IgD-negative memory B cell (primary cell): ENCODE measurements at regions not wholly inside any gene's neighbourhood (a gene's known extent, or its start where the extent isn't known, plus 50 kb on each side); places are given as distances from the start of the nearest gene placed in this dataset.
A peak's percentile ranks its signal among the peaks of the same experiment; 100 is the strongest.
"Not testable (repeated sequence)": the region's sequence is repeated elsewhere in the genome, so short reads cannot be mapped to it uniquely, and the experiment has no call there.

Experiments used
- H3K27ac Mint-ChIP-seq, 3 donors: one replicate each; pipeline ENCODE4 v1.8.0; 2020 to 2022; ENCODE audit warnings: mild to moderate bottlenecking in 3 of 3, mixed read lengths in 3 of 3, moderate library complexity in 1 of 3
- H3K27me3 Mint-ChIP-seq: one replicate; pipeline ENCODE4 v1.8.0; 2021; ENCODE audit warnings: mixed read lengths
- H3K36me3 Mint-ChIP-seq: one replicate; pipeline ENCODE4 v1.8.0; 2020; ENCODE audit warnings: mild to moderate bottlenecking, mixed read lengths
- H3K4me1 Mint-ChIP-seq, 3 donors: one replicate each; pipeline ENCODE4 v1.8.0; 2020 to 2022; ENCODE audit warnings: mixed read lengths in 3 of 3, mild to moderate bottlenecking in 1 of 3
- H3K4me3 Mint-ChIP-seq, 4 donors: one replicate each; pipeline ENCODE4 v1.8.0; 2020 to 2022; ENCODE audit warnings: mild to moderate bottlenecking in 4 of 4, mixed read lengths in 4 of 4, moderate library complexity in 3 of 4
- H3K9me3 Mint-ChIP-seq, 3 donors: one replicate each; pipeline ENCODE4 v1.8.0; 2020 to 2021; ENCODE audit warnings: mixed read lengths in 3 of 3, mild to moderate bottlenecking in 1 of 3

- H3K4me1 Mint-ChIP-seq, H3K4me3 Mint-ChIP-seq, H3K9me3 Mint-ChIP-seq, H3K27ac Mint-ChIP-seq, H3K36me3 Mint-ChIP-seq: not testable (repeated sequence)
- peaks cover 11% of the 10 kb centered on the region for H3K27me3 Mint-ChIP-seq
These were observed 84.6 kb upstream of the HDDC2 start for GRCh38 chr6:125386337-125386736.

GRCh38 chr6:125392682-125393081 lies 90.9 kb upstream of the HDDC2 start:
- H3K4me3 Mint-ChIP-seq, result no peak overlapping the region
- H3K9me3 Mint-ChIP-seq, result peaks cover 0 to 4% (median 2%) of the 10 kb centered on the region in 3 donors
- no peak overlapping the region for H3K27ac Mint-ChIP-seq
- H3K4me1 Mint-ChIP-seq, result peaks cover 3 to 7% (median 6%) of the 10 kb centered on the region in 3 donors
- peaks cover 2% of the 10 kb centered on the region for H3K36me3 Mint-ChIP-seq
- peaks cover 14% of the 10 kb centered on the region for H3K27me3 Mint-ChIP-seq

GRCh38 chr6:125393449-125393858 lies 91.7 kb upstream of the HDDC2 start:
- peaks cover 2% of the 10 kb centered on the region for H3K36me3 Mint-ChIP-seq
- peaks cover 0 to 4% (median 4%) of the 10 kb centered on the region in 3 donors for H3K9me3 Mint-ChIP-seq
- peaks cover 18% of the 10 kb centered on the region for H3K27me3 Mint-ChIP-seq
- peaks cover 3 to 7% (median 6%) of the 10 kb centered on the region in 3 donors for H3K4me1 Mint-ChIP-seq
- no peak overlapping the region for H3K4me3 Mint-ChIP-seq
- peak overlapping the region in 1 of 3 donors; percentile 28 for H3K27ac Mint-ChIP-seq

GRCh38 chr6:125406741-125407140 lies 105.0 kb upstream of the HDDC2 start:
- H3K9me3 Mint-ChIP-seq, result peaks cover 0 to 9% (median 3%) of the 10 kb centered on the region in 3 donors
- H3K36me3 Mint-ChIP-seq, result peaks cover 1% of the 10 kb centered on the region
- no peaks in the 10 kb centered on the region for H3K4me1 Mint-ChIP-seq
- peaks cover 2% of the 10 kb centered on the region for H3K27me3 Mint-ChIP-seq
- no peak overlapping the region for H3K27ac Mint-ChIP-seq
- no peak overlapping the region for H3K4me3 Mint-ChIP-seq

- H3K4me1 Mint-ChIP-seq, result peaks cover 0 to 1% (median 0%) of the 10 kb centered on the region in 3 donors
- no peak overlapping the region for H3K4me3 Mint-ChIP-seq
- H3K27ac Mint-ChIP-seq, result no peak overlapping the region
- H3K36me3 Mint-ChIP-seq, result peaks cover 2% of the 10 kb centered on the region
- peaks cover 1% of the 10 kb centered on the region for H3K27me3 Mint-ChIP-seq
- peaks cover 2 to 10% (median 2%) of the 10 kb centered on the region in 3 donors for H3K9me3 Mint-ChIP-seq
These were observed 112.7 kb upstream of the HDDC2 start for GRCh38 chr6:125414507-125414906.

GRCh38 chr6:125415913-125416312 lies 114.1 kb upstream of the HDDC2 start:
- no peaks in the 10 kb centered on the region for H3K27me3 Mint-ChIP-seq
- H3K27ac Mint-ChIP-seq, result no peak overlapping the region
- peaks cover 1 to 10% (median 2%) of the 10 kb centered on the region in 3 donors for H3K9me3 Mint-ChIP-seq
- no peak overlapping the region for H3K4me3 Mint-ChIP-seq
- H3K36me3 Mint-ChIP-seq, result peaks cover 2% of the 10 kb centered on the region
- H3K4me1 Mint-ChIP-seq, result peaks cover 0 to 1% (median 0%) of the 10 kb centered on the region in 3 donors

GRCh38 chr6:125421836-125422235 lies 120.1 kb upstream of the HDDC2 start:
- peaks cover 2% of the 10 kb centered on the region for H3K27me3 Mint-ChIP-seq
- peaks cover 0 to 2% (median 0%) of the 10 kb centered on the region in 3 donors for H3K9me3 Mint-ChIP-seq
- H3K4me3 Mint-ChIP-seq, result no peak overlapping the region
- no peaks in the 10 kb centered on the region for H3K4me1 Mint-ChIP-seq
- H3K27ac Mint-ChIP-seq, result no peak overlapping the region
- H3K36me3 Mint-ChIP-seq, result no peaks in the 10 kb centered on the region

- Mint-ChIP-seq H3K4me1 (no peaks in the 10 kb centered on the region), H3K27ac (no peak overlapping the region), H3K4me3 (no peak overlapping the region), H3K27me3 (peaks cover 2% of the 10 kb centered on the region), H3K36me3 (no peaks in the 10 kb centered on the region), H3K9me3 (no peaks in the 10 kb centered on the region)
These were observed 121.3 kb upstream of the HDDC2 start for GRCh38 chr6:125423047-125423446.

GRCh38 chr6:125431971-125432370 lies 130.2 kb upstream of the HDDC2 start:
- H3K27me3 Mint-ChIP-seq, result peaks cover 8% of the 10 kb centered on the region
- no peak overlapping the region for H3K4me3 Mint-ChIP-seq
- no peaks in the 10 kb centered on the region for H3K4me1 Mint-ChIP-seq
- peaks cover 0 to 4% (median 0%) of the 10 kb centered on the region in 3 donors for H3K9me3 Mint-ChIP-seq
- H3K27ac Mint-ChIP-seq, result no peak overlapping the region
- H3K36me3 Mint-ChIP-seq, result no peaks in the 10 kb centered on the region

GRCh38 chr6:125432963-125433362 lies 131.2 kb upstream of the HDDC2 start:
- Mint-ChIP-seq H3K9me3 (peaks cover 0 to 4% (median 0%) of the 10 kb centered on the region in 3 donors), H3K27ac (no peak overlapping the region), H3K4me1 (no peaks in the 10 kb centered on the region), H3K4me3 (no peak overlapping the region), H3K27me3 (peaks cover 8% of the 10 kb centered on the region), H3K36me3 (no peaks in the 10 kb centered on the region)

GRCh38 chr6:125434760-125435159 lies 133.0 kb upstream of the HDDC2 start:
- Mint-ChIP-seq H3K9me3 (no peaks in the 10 kb centered on the region), H3K27me3 (peaks cover 3% of the 10 kb centered on the region), H3K4me1 (no peaks in the 10 kb centered on the region), H3K36me3 (no peaks in the 10 kb centered on the region), H3K4me3 (no peak overlapping the region), H3K27ac (no peak overlapping the region)

GRCh38 chr6:125439512-125439911 lies 137.7 kb upstream of the HDDC2 start:
- no peak overlapping the region for H3K27ac Mint-ChIP-seq
- no peaks in the 10 kb centered on the region for H3K9me3 Mint-ChIP-seq
- H3K4me1 Mint-ChIP-seq, result no peaks in the 10 kb centered on the region
- H3K27me3 Mint-ChIP-seq, result no peaks in the 10 kb centered on the region
- H3K36me3 Mint-ChIP-seq, result no peaks in the 10 kb centered on the region
- no peak overlapping the region for H3K4me3 Mint-ChIP-seq

- Mint-ChIP-seq H3K4me1 (no peaks in the 10 kb centered on the region), H3K27me3 (peaks cover 2% of the 10 kb centered on the region), H3K27ac (no peak overlapping the region), H3K9me3 (peaks cover 0 to under 1% (median 0%) of the 10 kb centered on the region in 3 donors), H3K4me3 (no peak overlapping the region), H3K36me3 (no peaks in the 10 kb centered on the region)
These were observed 142.5 kb upstream of the HDDC2 start for GRCh38 chr6:125444006-125444923.

- Mint-ChIP-seq H3K27me3 (peaks cover 2% of the 10 kb centered on the region), H3K4me1 (no peaks in the 10 kb centered on the region), H3K9me3 (peaks cover 0 to 6% (median 0%) of the 10 kb centered on the region in 3 donors), H3K36me3 (no peaks in the 10 kb centered on the region), H3K27ac (no peak overlapping the region), H3K4me3 (no peak overlapping the region)
These were observed 143.3 kb upstream of the HDDC2 start for GRCh38 chr6:125445054-125445453.

GRCh38 chr6:125446011-125446410 lies 144.2 kb upstream of the HDDC2 start:
- no peaks in the 10 kb centered on the region for H3K4me1 Mint-ChIP-seq
- H3K27ac Mint-ChIP-seq, result no peak overlapping the region
- H3K36me3 Mint-ChIP-seq, result no peaks in the 10 kb centered on the region
- peaks cover 2% of the 10 kb centered on the region for H3K27me3 Mint-ChIP-seq
- peaks cover 0 to 6% (median 0%) of the 10 kb centered on the region in 3 donors for H3K9me3 Mint-ChIP-seq
- H3K4me3 Mint-ChIP-seq, result no peak overlapping the region

- peaks cover 0 to 10% (median 4%) of the 10 kb centered on the region in 3 donors for H3K9me3 Mint-ChIP-seq
- H3K27ac Mint-ChIP-seq, result peak overlapping the region in 1 of 3 donors; percentile 70
- H3K4me3 Mint-ChIP-seq, result no peak overlapping the region
- H3K27me3 Mint-ChIP-seq, result no peaks in the 10 kb centered on the region
- H3K36me3 Mint-ChIP-seq, result no peaks in the 10 kb centered on the region
- no peaks in the 10 kb centered on the region for H3K4me1 Mint-ChIP-seq
These were observed 150.0 kb upstream of the HDDC2 start for GRCh38 chr6:125451750-125452149.
